ENCODE measurements at regions not wholly inside any gene's neighbourhood (a gene's known extent, or its start where the extent isn't known, plus 50 kb on each side); places are given as distances from the start of the nearest gene placed in this dataset.

- TF ChIP-seq POLR2A (IDR thresholded peaks at IDR 0.05) (no peak), POLR2AphosphoS5 (IDR thresholded peaks at IDR 0.05) (no peak)
- TF ChIP-seq, protein P1, sequence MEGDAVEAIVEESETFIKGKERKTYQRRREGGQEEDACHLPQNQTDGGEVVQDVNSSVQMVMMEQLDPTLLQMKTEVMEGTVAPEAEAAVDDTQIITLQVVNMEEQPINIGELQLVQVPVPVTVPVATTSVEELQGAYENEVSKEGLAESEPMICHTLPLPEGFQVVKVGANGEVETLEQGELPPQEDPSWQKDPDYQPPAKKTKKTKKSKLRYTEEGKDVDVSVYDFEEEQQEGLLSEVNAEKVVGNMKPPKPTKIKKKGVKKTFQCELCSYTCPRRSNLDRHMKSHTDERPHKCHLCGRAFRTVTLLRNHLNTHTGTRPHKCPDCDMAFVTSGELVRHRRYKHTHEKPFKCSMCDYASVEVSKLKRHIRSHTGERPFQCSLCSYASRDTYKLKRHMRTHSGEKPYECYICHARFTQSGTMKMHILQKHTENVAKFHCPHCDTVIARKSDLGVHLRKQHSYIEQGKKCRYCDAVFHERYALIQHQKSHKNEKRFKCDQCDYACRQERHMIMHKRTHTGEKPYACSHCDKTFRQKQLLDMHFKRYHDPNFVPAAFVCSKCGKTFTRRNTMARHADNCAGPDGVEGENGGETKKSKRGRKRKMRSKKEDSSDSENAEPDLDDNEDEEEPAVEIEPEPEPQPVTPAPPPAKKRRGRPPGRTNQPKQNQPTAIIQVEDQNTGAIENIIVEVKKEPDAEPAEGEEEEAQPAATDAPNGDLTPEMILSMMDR (IDR thresholded peaks at IDR 0.05) = no peak
These were observed 149.9 kb upstream of the SMLR1 start for GRCh38 chr6:130677312-130677711.

Measured in gastroesophageal sphincter (tissue), 3 donors.